ENCODE measurements at regions not wholly inside any gene's neighbourhood (a gene's known extent, or its start where the extent isn't known, plus 50 kb on each side); places are given as distances from the start of the nearest gene placed in this dataset.

DNA sequence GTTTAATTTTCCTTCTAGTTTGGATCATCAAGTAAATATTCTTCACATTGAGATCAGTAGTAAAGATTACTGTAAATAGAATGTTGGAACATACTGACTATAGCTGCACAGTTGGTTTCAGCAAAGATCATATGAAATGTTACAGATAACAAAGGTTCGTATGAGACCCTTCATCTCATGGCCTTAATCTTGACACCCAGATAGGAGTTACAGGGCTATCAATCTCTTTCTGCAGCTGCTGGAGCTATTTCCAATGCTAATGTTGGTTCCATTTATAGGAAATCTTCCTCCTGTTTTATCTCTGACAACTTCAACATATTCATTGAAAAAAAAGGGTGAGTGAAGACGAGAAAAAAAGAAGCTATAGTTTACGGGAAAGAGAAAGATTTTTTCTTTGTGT lies 495.6 kb downstream of the JRKL start:
- no peaks in the 10 kb centered on the region for H3K36me3 ChIP-seq (ENCODE audit: insufficient read depth, low read length)
- TF ChIP-seq, protein P1, sequence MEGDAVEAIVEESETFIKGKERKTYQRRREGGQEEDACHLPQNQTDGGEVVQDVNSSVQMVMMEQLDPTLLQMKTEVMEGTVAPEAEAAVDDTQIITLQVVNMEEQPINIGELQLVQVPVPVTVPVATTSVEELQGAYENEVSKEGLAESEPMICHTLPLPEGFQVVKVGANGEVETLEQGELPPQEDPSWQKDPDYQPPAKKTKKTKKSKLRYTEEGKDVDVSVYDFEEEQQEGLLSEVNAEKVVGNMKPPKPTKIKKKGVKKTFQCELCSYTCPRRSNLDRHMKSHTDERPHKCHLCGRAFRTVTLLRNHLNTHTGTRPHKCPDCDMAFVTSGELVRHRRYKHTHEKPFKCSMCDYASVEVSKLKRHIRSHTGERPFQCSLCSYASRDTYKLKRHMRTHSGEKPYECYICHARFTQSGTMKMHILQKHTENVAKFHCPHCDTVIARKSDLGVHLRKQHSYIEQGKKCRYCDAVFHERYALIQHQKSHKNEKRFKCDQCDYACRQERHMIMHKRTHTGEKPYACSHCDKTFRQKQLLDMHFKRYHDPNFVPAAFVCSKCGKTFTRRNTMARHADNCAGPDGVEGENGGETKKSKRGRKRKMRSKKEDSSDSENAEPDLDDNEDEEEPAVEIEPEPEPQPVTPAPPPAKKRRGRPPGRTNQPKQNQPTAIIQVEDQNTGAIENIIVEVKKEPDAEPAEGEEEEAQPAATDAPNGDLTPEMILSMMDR (IDR thresholded peaks at IDR 0.05; ENCODE audit: extremely low read depth, low read depth, low read length), result no peak
- H3K4me2 ChIP-seq (ENCODE audit: insufficient read depth, low read length), result no peak overlapping the region
- no peak overlapping the region for H3K4me3 ChIP-seq (ENCODE audit: insufficient read depth, low read length)
- no peak for DNase-seq (ENCODE audit: insufficient read length, low spot score, missing footprints)
- H3K27ac ChIP-seq (ENCODE audit: low read depth, low read length), result no peak overlapping the region
- H2AFZ ChIP-seq (ENCODE audit: low read length), result no peak overlapping the region
- no peaks in the 10 kb centered on the region for H3K4me1 ChIP-seq (ENCODE audit: insufficient read depth, low read length)
- H3K27me3 ChIP-seq (ENCODE audit: insufficient read depth, low read length), result no peaks in the 10 kb centered on the region
- no peaks in the 10 kb centered on the region for H4K20me1 ChIP-seq (ENCODE audit: insufficient read depth, low read length)
- no peaks in the 10 kb centered on the region for H3K79me2 ChIP-seq (ENCODE audit: insufficient read depth, low read length)
- H3K9me3 ChIP-seq (ENCODE audit: low read depth, low read length), result no peaks in the 10 kb centered on the region

DNA sequence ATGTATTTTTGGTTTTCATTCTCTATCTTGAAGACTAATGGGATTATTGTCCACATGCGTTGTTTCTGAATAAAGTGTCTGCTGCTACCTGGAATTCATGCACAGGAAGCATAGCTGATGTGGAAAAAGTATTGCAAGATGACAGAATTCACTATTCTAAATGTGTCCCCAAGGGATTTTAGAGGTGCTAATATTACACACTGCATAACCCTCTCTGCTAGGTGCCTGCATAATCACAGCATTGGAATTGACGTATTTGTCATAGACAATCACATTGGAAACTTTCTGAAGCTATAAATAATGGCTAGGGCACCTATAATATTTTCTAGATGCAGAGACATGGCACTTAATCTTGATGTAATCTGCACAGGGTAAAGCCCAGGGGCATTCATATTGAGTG lies 496.1 kb downstream of the JRKL start:
- Histone ChIP-seq H3K27ac (ENCODE audit: low read depth, low read length) (no peak overlapping the region), H3K4me2 (ENCODE audit: insufficient read depth, low read length) (no peak overlapping the region), H3K4me3 (ENCODE audit: insufficient read depth, low read length) (no peak overlapping the region), H3K36me3 (ENCODE audit: insufficient read depth, low read length) (no peaks in the 10 kb centered on the region), H3K27me3 (ENCODE audit: insufficient read depth, low read length) (no peaks in the 10 kb centered on the region), H3K79me2 (ENCODE audit: insufficient read depth, low read length) (no peaks in the 10 kb centered on the region), H3K9me3 (ENCODE audit: low read depth, low read length) (no peaks in the 10 kb centered on the region), H2AFZ (ENCODE audit: low read length) (no peak overlapping the region), H3K4me1 (ENCODE audit: insufficient read depth, low read length) (no peaks in the 10 kb centered on the region), H4K20me1 (ENCODE audit: insufficient read depth, low read length) (no peaks in the 10 kb centered on the region)
- no peak for DNase-seq (ENCODE audit: insufficient read length, low spot score, missing footprints)
- TF ChIP-seq, protein P1 (IDR thresholded peaks at IDR 0.05; ENCODE audit: extremely low read depth, low read depth, low read length), result no peak

DNA sequence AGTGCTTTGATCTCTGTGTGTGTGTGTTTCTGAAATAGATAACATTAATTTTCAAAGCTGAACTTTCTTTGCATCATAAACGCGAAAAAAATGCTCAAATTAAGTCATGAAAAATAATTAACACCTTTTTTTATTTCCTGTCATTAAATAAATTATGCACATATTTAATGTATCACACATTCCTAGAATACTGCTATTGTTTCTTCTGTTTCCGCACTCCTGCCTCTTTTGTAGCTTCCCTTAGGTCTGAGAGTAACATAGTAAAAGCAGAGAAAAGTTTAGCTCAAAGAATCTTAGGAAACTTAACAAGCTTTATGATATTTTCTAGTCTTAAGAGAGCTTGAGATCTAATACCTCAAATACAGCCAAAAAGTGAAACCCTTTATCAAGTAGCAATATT lies 504.2 kb downstream of the JRKL start:
- H3K9me3 ChIP-seq (ENCODE audit: low read depth, low read length), result no peaks in the 10 kb centered on the region
- no peak for DNase-seq (ENCODE audit: insufficient read length, low spot score, missing footprints)
- no peaks in the 10 kb centered on the region for H3K36me3 ChIP-seq (ENCODE audit: insufficient read depth, low read length)
- H2AFZ ChIP-seq (ENCODE audit: low read length), result no peak overlapping the region
- H3K4me3 ChIP-seq (ENCODE audit: insufficient read depth, low read length), result no peak overlapping the region
- no peaks in the 10 kb centered on the region for H3K79me2 ChIP-seq (ENCODE audit: insufficient read depth, low read length)
- TF ChIP-seq, protein P1 (IDR thresholded peaks at IDR 0.05; ENCODE audit: extremely low read depth, low read depth, low read length), result no peak
- H3K4me1 ChIP-seq (ENCODE audit: insufficient read depth, low read length), result no peaks in the 10 kb centered on the region
- no peak overlapping the region for H3K27ac ChIP-seq (ENCODE audit: low read depth, low read length)
- H4K20me1 ChIP-seq (ENCODE audit: insufficient read depth, low read length), result no peaks in the 10 kb centered on the region
- no peaks in the 10 kb centered on the region for H3K27me3 ChIP-seq (ENCODE audit: insufficient read depth, low read length)
- no peak overlapping the region for H3K4me2 ChIP-seq (ENCODE audit: insufficient read depth, low read length)

DNA sequence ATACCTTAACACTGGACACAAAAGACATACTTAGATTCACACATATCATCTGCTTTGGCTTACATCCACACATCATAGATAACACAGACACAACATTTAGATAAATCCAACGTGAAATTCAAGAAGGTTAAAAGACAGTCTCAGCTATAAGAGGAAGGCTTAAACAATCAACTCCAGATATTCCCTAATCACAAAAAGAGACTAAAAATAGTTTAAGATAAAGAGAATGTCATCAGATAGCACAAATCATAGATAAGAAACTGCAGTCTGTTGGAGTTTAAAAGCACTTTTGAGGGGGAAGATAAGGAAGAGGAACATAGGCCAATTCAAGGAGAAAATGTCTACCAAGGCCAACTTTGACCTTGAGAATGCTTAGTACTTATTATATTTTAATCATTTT lies 504.8 kb downstream of the JRKL start:
- Histone ChIP-seq H3K4me1 (ENCODE audit: insufficient read depth, low read length) (no peaks in the 10 kb centered on the region), H3K36me3 (ENCODE audit: insufficient read depth, low read length) (no peaks in the 10 kb centered on the region), H3K9me3 (ENCODE audit: low read depth, low read length) (no peaks in the 10 kb centered on the region), H3K27ac (ENCODE audit: low read depth, low read length) (no peak overlapping the region), H3K79me2 (ENCODE audit: insufficient read depth, low read length) (no peaks in the 10 kb centered on the region), H2AFZ (ENCODE audit: low read length) (no peak overlapping the region), H4K20me1 (ENCODE audit: insufficient read depth, low read length) (no peaks in the 10 kb centered on the region), H3K4me2 (ENCODE audit: insufficient read depth, low read length) (no peak overlapping the region), H3K4me3 (ENCODE audit: insufficient read depth, low read length) (no peak overlapping the region), H3K27me3 (ENCODE audit: insufficient read depth, low read length) (no peaks in the 10 kb centered on the region)
- DNase-seq (ENCODE audit: insufficient read length, low spot score, missing footprints), result no peak
- TF ChIP-seq, protein P1 (IDR thresholded peaks at IDR 0.05; ENCODE audit: extremely low read depth, low read depth, low read length), result no peak

All from osteoblast (primary cell).